ENCODE measurements at regions not wholly inside any gene's neighbourhood (a gene's known extent, or its start where the extent isn't known, plus 50 kb on each side); places are given as distances from the start of the nearest gene placed in this dataset.
A peak's percentile ranks its signal among the peaks of the same experiment; 100 is the strongest.

- no peak for DNase-seq (ENCODE audit: low read depth)
- TF ChIP-seq CTCF (conservative IDR thresholded peaks at IDR 0.05; ENCODE audit: low read depth, low read length) = no peak
- H3K4me3 ChIP-seq (ENCODE audit: low read depth, low read length) = no peak overlapping the region
These were observed 262.4 kb upstream of the PKDCC start for GRCh38 chr2:41785251-41786022.

GRCh38 chr2:41791523-41791922 is 256.3 kb upstream of the PKDCC start:
- TF ChIP-seq CTCF (conservative IDR thresholded peaks at IDR 0.05; ENCODE audit: low read depth, low read length) = no peak
- no peak for DNase-seq (ENCODE audit: low read depth)
- H3K4me3 ChIP-seq (ENCODE audit: low read depth, low read length) = no peak overlapping the region

- TF ChIP-seq CTCF (conservative IDR thresholded peaks at IDR 0.05; ENCODE audit: low read depth, low read length) = no peak
- no peak overlapping the region for H3K4me3 ChIP-seq (ENCODE audit: low read depth, low read length)
- DNase-seq (ENCODE audit: low read depth) = no peak
These were observed 244.5 kb upstream of the PKDCC start for GRCh38 chr2:41803361-41803760.

GRCh38 chr2:41806286-41806685 is 241.5 kb upstream of the PKDCC start:
- TF ChIP-seq CTCF (conservative IDR thresholded peaks at IDR 0.05; ENCODE audit: low read depth, low read length) = peak; percentile 75
- no peak for DNase-seq (ENCODE audit: low read depth)
- H3K4me3 ChIP-seq (ENCODE audit: low read depth, low read length) = no peak overlapping the region

GRCh38 chr2:41821167-41821566 is 226.7 kb upstream of the PKDCC start:
- H3K4me3 ChIP-seq (ENCODE audit: low read depth, low read length) = no peak overlapping the region
- no peak for DNase-seq (ENCODE audit: low read depth)
- TF ChIP-seq CTCF (conservative IDR thresholded peaks at IDR 0.05; ENCODE audit: low read depth, low read length) = no peak

- DNase-seq (ENCODE audit: low read depth) = no peak
- no peak for TF ChIP-seq CTCF (conservative IDR thresholded peaks at IDR 0.05; ENCODE audit: low read depth, low read length)
- no peak overlapping the region for H3K4me3 ChIP-seq (ENCODE audit: low read depth, low read length)
These were observed 220.9 kb upstream of the PKDCC start for GRCh38 chr2:41826921-41827320.

- no peak for TF ChIP-seq CTCF (conservative IDR thresholded peaks at IDR 0.05; ENCODE audit: low read depth, low read length)
- no peak for DNase-seq (ENCODE audit: low read depth)
- H3K4me3 ChIP-seq (ENCODE audit: low read depth, low read length) = no peak overlapping the region
These were observed 220.4 kb upstream of the PKDCC start for GRCh38 chr2:41827354-41827971.

Measured in epithelial cell of proximal tubule (primary cell).